ENCODE measurements at regions not wholly inside any gene's neighbourhood (a gene's known extent, or its start where the extent isn't known, plus 50 kb on each side); places are given as distances from the start of the nearest gene placed in this dataset.

DNA sequence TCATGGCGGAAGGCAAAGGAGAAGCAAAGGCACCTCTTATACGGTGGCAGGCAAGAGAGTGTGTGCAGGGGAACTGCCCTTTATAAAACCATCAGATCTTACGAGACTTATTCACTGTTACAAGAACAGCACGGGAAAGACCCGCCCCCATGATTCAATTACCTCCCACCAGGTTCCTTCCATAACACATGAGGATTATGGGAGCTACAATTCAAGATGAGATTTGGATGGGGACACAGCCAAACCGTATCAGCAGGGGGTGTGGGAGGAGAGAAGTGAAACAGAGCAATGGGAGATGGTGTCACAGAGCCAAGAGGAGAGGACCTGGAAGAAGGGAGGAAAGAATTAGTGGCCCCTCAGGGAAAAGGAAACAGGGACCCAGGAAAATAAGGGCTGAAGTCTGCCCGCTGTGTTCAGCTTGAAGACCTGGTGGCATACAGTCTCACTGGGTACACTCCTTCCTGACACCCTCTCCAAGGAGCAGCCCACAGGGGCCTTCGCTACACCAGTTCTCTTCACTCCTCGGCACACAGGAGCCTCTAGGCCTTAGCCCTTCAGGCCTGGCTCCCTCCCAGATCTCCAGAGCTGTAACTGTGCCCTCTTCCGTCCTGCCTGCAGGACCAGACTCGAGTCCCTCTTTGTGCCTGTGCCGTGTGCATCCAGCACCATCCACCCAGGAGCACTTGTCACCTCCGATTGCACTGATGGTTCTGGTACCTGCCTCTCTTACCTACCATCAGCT is 262.1 kb downstream of the EIPR1 start:
- no peak for TF ChIP-seq EZH2phosphoT487 (conservative IDR thresholded peaks at IDR 0.05; ENCODE audit: low read length)
- TF ChIP-seq CTCF (IDR thresholded peaks at IDR 0.05; ENCODE audit: insufficient read depth, low read length, poor library complexity, severe bottlenecking): no peak

Data from SU-DHL-6 (cell line).